ENCODE measurements at regions not wholly inside any gene's neighbourhood (a gene's known extent, or its start where the extent isn't known, plus 50 kb on each side); places are given as distances from the start of the nearest gene placed in this dataset.
"Not testable (repeated sequence)": the region's sequence is repeated elsewhere in the genome, so short reads cannot be mapped to it uniquely, and the experiment has no call there.

- not testable (repeated sequence) for H3K9ac ChIP-seq (ENCODE audit: low read length); DNase-seq; H3K27ac ChIP-seq (ENCODE audit: low read length); H3K9me3 ChIP-seq (replicated peaks; ENCODE audit: insufficient read depth, low read length); H3K27me3 ChIP-seq (replicated peaks; ENCODE audit: insufficient read depth, low read length); H3K4me1 ChIP-seq (ENCODE audit: low read length); H3K9me2 ChIP-seq (replicated peaks; ENCODE audit: insufficient read depth, low read length); H3K4me3 ChIP-seq (ENCODE audit: low read length); H3F3A ChIP-seq (ENCODE audit: insufficient read depth, low read length); H3K4me2 ChIP-seq (ENCODE audit: low read depth, low read length); H4K20me1 ChIP-seq (ENCODE audit: insufficient read depth, low read length); H3K36me3 ChIP-seq (replicated peaks; ENCODE audit: insufficient read depth, low read length); H2AFZ ChIP-seq (ENCODE audit: low read length); H3K79me2 ChIP-seq (ENCODE audit: low read length)
Observed at GRCh38 chr9:64101504-64101903, 1183.5 kb downstream of the FOXD4L5 start.

GRCh38 chr9:64100571-64101155 lies 1184.3 kb downstream of the FOXD4L5 start:
- H3K4me2 ChIP-seq (ENCODE audit: low read depth, low read length); H3K4me3 ChIP-seq (ENCODE audit: low read length); H3K36me3 ChIP-seq (replicated peaks; ENCODE audit: insufficient read depth, low read length); H3K27ac ChIP-seq (ENCODE audit: low read length); H3K27me3 ChIP-seq (replicated peaks; ENCODE audit: insufficient read depth, low read length); H3K79me2 ChIP-seq (ENCODE audit: low read length); H3F3A ChIP-seq (ENCODE audit: insufficient read depth, low read length); H2AFZ ChIP-seq (ENCODE audit: low read length); H3K9me3 ChIP-seq (replicated peaks; ENCODE audit: insufficient read depth, low read length); H3K4me1 ChIP-seq (ENCODE audit: low read length); H3K9ac ChIP-seq (ENCODE audit: low read length); H3K9me2 ChIP-seq (replicated peaks; ENCODE audit: insufficient read depth, low read length); DNase-seq; H4K20me1 ChIP-seq (ENCODE audit: insufficient read depth, low read length): not testable (repeated sequence)

- not testable (repeated sequence) for H3K4me1 ChIP-seq (ENCODE audit: low read length); H4K20me1 ChIP-seq (ENCODE audit: insufficient read depth, low read length); H3K9me2 ChIP-seq (replicated peaks; ENCODE audit: insufficient read depth, low read length); H3K4me3 ChIP-seq (ENCODE audit: low read length); H3K36me3 ChIP-seq (replicated peaks; ENCODE audit: insufficient read depth, low read length); H3K27me3 ChIP-seq (replicated peaks; ENCODE audit: insufficient read depth, low read length); H3F3A ChIP-seq (ENCODE audit: insufficient read depth, low read length); DNase-seq; H3K79me2 ChIP-seq (ENCODE audit: low read length); H3K27ac ChIP-seq (ENCODE audit: low read length); H3K9me3 ChIP-seq (replicated peaks; ENCODE audit: insufficient read depth, low read length); H3K4me2 ChIP-seq (ENCODE audit: low read depth, low read length); H2AFZ ChIP-seq (ENCODE audit: low read length); H3K9ac ChIP-seq (ENCODE audit: low read length)
Observed at GRCh38 chr9:64085998-64086397, 1199.0 kb downstream of the FOXD4L5 start.

GRCh38 chr9:64071358-64072253 lies 1213.4 kb downstream of the FOXD4L5 start:
- not testable (repeated sequence) for H3F3A ChIP-seq (ENCODE audit: insufficient read depth, low read length); DNase-seq; H3K9me2 ChIP-seq (replicated peaks; ENCODE audit: insufficient read depth, low read length); H3K4me3 ChIP-seq (ENCODE audit: low read length); H2AFZ ChIP-seq (ENCODE audit: low read length); H3K9me3 ChIP-seq (replicated peaks; ENCODE audit: insufficient read depth, low read length); H3K4me2 ChIP-seq (ENCODE audit: low read depth, low read length); H3K36me3 ChIP-seq (replicated peaks; ENCODE audit: insufficient read depth, low read length); H3K27me3 ChIP-seq (replicated peaks; ENCODE audit: insufficient read depth, low read length); H3K9ac ChIP-seq (ENCODE audit: low read length); H3K79me2 ChIP-seq (ENCODE audit: low read length); H4K20me1 ChIP-seq (ENCODE audit: insufficient read depth, low read length); H3K4me1 ChIP-seq (ENCODE audit: low read length); H3K27ac ChIP-seq (ENCODE audit: low read length)

- not testable (repeated sequence) for H3K27me3 ChIP-seq (replicated peaks; ENCODE audit: insufficient read depth, low read length); H3K9me2 ChIP-seq (replicated peaks; ENCODE audit: insufficient read depth, low read length); H3F3A ChIP-seq (ENCODE audit: insufficient read depth, low read length); H3K79me2 ChIP-seq (ENCODE audit: low read length); H3K4me2 ChIP-seq (ENCODE audit: low read depth, low read length); H4K20me1 ChIP-seq (ENCODE audit: insufficient read depth, low read length); DNase-seq; H3K36me3 ChIP-seq (replicated peaks; ENCODE audit: insufficient read depth, low read length); H3K4me1 ChIP-seq (ENCODE audit: low read length); H2AFZ ChIP-seq (ENCODE audit: low read length); H3K27ac ChIP-seq (ENCODE audit: low read length); H3K9me3 ChIP-seq (replicated peaks; ENCODE audit: insufficient read depth, low read length); H3K9ac ChIP-seq (ENCODE audit: low read length); H3K4me3 ChIP-seq (ENCODE audit: low read length)
Observed at GRCh38 chr9:64070611-64071357, 1214.2 kb downstream of the FOXD4L5 start.

- H3K4me2 ChIP-seq (ENCODE audit: low read depth, low read length); DNase-seq; H3K9me3 ChIP-seq (replicated peaks; ENCODE audit: insufficient read depth, low read length); H4K20me1 ChIP-seq (ENCODE audit: insufficient read depth, low read length); H3F3A ChIP-seq (ENCODE audit: insufficient read depth, low read length); H3K4me1 ChIP-seq (ENCODE audit: low read length); H3K4me3 ChIP-seq (ENCODE audit: low read length); H3K27ac ChIP-seq (ENCODE audit: low read length); H3K79me2 ChIP-seq (ENCODE audit: low read length); H2AFZ ChIP-seq (ENCODE audit: low read length); H3K27me3 ChIP-seq (replicated peaks; ENCODE audit: insufficient read depth, low read length); H3K9ac ChIP-seq (ENCODE audit: low read length); H3K9me2 ChIP-seq (replicated peaks; ENCODE audit: insufficient read depth, low read length); H3K36me3 ChIP-seq (replicated peaks; ENCODE audit: insufficient read depth, low read length): not testable (repeated sequence)
Observed at GRCh38 chr9:64070083-64070482, 1214.9 kb downstream of the FOXD4L5 start.

Data from MM.1S (cell line).